Heart left ventricle (tissue), 13 donors: ENCODE measurements at regions not wholly inside any gene's neighbourhood (a gene's known extent, or its start where the extent isn't known, plus 50 kb on each side); places are given as distances from the start of the nearest gene placed in this dataset.

ENCODE experiments used
- POLR2A ChIP-seq, 2 donors: fragments of 450-650 bp; IDR thresholded peaks; one replicate each; pipeline ENCODE4 v1.6.1; 2017; ENCODE audit warnings: antibody characterized with exemption in 2 of 2, mild to moderate bottlenecking in 2 of 2, moderate library complexity in 2 of 2
- TF ChIP-seq, protein P1 (sequence below), 12 donors: fragments of 200-600 bp; sonication (generic) in 4 of 12; IDR thresholded peaks; one replicate each; pipeline versions ENCODE4 v1.5.0 to v1.8.0; 2018 to 2022; ENCODE audit warnings: antibody characterized with exemption in 12 of 12, mild to moderate bottlenecking in 5 of 12
- donor health status: ischemic (EF 13 %, LVEDD 7.1; RV severe dilation, severe dysfunction).
- donor health status: DM: no; HTN: yes; CAD: no.
- donor health status: DM: no; HTN: no; CAD: no.
- donor health status: ischemic (EF 25% LVEDD 6.9; RV normal size, moderate dysfunction).
- donor health status: ischemic (EF 25% LVEDD 5.7; RV mildly dilated, moderate dysfunction).
- donor health status: ischemic (EF 35%, LVEDD 5.7; RV mildly dilated, moderate dysfunction).
- donor health status: nonischemic (EF 11% LVEDD 7.7; RV severe dilation, severe dysfunction).
- donor health status: DM: yes; HTN: yes; CAD: no.
- donor health status: PGD.
- donor health status: ischemic (EF 29% LVEDD 5.4; RV normal size, mild dysfunction).
- donor health status: nonischemic (EF 23%, LVEDD 6.1; RV moderate dilation, normal function).

DNA sequence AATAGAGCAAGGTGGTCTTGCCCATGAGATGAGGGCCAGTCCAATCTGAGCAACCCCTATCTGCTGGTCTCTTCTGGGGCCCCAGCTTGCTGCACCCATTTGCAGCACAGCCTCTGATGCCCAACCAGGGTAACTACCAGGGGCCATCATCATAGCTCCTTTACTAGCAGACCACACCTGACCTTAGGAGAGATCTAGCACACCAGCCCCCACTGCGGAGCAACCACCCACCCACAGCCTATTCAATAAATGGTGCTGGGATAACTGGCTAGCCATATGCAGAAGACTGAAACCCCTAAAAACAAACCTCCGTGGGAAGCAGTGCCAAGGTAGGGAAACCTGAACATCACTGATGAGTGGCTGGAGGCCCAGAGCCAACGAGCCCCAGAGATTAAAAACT, 196.1 kb upstream of the RBBP8 start:
- TF ChIP-seq, protein P1, sequence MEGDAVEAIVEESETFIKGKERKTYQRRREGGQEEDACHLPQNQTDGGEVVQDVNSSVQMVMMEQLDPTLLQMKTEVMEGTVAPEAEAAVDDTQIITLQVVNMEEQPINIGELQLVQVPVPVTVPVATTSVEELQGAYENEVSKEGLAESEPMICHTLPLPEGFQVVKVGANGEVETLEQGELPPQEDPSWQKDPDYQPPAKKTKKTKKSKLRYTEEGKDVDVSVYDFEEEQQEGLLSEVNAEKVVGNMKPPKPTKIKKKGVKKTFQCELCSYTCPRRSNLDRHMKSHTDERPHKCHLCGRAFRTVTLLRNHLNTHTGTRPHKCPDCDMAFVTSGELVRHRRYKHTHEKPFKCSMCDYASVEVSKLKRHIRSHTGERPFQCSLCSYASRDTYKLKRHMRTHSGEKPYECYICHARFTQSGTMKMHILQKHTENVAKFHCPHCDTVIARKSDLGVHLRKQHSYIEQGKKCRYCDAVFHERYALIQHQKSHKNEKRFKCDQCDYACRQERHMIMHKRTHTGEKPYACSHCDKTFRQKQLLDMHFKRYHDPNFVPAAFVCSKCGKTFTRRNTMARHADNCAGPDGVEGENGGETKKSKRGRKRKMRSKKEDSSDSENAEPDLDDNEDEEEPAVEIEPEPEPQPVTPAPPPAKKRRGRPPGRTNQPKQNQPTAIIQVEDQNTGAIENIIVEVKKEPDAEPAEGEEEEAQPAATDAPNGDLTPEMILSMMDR (IDR thresholded peaks at IDR 0.05) = no peak
- TF ChIP-seq POLR2A (IDR thresholded peaks at IDR 0.05) = no peak
